ENCODE measurements at regions not wholly inside any gene's neighbourhood (a gene's known extent, or its start where the extent isn't known, plus 50 kb on each side); places are given as distances from the start of the nearest gene placed in this dataset.
"Not testable (repeated sequence)": the region's sequence is repeated elsewhere in the genome, so short reads cannot be mapped to it uniquely, and the experiment has no call there.

GRCh38 chr6:19569563-19569962 lies 267.6 kb upstream of the ID4 start:
- DNase-seq = no peak

GRCh38 chr6:19571176-19571575 lies 266.0 kb upstream of the ID4 start:
- DNase-seq = no peak

- DNase-seq = no peak
Measured at GRCh38 chr6:19578481-19578880, 258.7 kb upstream of the ID4 start.

DNA sequence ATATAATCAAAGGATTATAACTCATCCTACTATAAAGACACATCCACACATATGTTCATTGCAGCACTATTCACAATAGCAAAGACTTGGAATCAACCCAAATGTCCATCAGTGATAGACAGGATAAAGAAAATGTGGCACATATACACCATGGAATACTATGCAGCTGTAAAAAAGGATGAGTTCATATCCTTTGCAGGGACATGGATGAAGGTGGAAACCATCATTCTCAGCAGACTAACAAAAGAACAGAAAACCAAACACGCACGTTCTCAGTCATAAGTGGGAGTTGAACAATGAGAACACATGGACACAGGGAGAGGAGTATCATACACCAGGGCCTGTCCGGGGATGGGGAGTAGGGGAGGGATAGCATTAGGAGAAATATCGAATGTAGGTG lies 253.0 kb upstream of the ID4 start:
- not testable (repeated sequence) for DNase-seq

DNA sequence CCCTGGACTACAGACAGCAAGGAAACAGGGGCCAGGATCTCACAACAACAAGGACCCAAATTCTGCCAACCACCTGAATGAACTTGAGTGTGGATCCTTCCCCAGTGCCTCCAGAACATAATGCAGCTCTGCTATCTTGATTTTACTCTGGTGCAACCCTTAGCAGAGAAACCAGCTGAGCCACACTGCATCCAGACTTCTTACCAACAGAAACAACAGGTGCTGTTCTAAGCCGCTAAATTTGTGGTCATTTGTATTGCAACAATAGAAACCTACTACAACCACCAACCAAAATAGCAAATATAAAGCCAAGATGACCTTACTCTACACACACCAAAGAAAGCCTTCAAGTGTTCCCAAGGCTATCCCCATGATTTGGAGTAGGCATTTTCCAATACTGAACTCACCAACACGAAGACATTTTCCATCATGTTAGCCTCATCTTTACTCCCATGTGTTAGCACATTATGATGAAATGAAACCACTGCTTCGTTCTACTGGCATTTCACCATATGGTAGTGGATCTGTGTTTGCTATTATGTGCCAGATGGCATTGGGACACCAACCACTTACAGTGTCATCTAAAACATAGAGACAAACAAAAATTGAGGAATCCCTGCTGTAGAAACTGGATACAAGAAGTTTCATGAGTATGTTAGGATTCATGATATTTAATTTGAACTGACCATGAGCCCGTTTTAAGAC lies 249.8 kb upstream of the ID4 start:
- no peak for DNase-seq

DNA sequence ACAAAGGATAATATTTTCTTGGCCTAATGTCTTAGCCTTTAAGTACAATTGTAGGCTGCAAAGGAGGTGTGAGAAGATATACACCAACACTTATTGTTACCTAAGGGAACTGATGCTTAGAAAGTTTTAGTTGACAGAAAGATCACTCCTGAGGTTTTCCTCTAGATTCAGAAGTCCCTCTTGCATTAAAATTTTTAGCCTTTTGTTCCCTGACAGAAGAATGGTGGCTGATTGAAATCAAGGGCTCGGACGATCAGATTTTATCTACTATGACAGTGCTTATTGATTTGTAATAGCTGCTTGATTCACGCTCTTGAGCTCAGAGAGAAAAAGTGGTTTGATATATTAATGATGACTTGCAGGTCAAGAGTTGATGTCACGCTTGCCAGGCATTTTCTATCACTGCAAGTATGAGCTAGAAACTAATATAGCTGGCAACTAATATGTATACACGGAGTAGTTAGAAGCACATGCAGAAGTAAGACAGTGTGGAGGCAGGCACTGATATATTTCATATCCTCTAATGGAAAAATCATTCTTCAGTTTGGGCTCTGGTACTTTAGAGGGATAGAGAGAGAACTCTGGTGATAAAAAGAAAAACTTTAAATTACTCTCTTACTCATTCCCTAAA lies 246.6 kb upstream of the ID4 start:
- no peak for DNase-seq

GRCh38 chr6:19597809-19598320 lies 239.3 kb upstream of the ID4 start:
- DNase-seq = no peak

DNA sequence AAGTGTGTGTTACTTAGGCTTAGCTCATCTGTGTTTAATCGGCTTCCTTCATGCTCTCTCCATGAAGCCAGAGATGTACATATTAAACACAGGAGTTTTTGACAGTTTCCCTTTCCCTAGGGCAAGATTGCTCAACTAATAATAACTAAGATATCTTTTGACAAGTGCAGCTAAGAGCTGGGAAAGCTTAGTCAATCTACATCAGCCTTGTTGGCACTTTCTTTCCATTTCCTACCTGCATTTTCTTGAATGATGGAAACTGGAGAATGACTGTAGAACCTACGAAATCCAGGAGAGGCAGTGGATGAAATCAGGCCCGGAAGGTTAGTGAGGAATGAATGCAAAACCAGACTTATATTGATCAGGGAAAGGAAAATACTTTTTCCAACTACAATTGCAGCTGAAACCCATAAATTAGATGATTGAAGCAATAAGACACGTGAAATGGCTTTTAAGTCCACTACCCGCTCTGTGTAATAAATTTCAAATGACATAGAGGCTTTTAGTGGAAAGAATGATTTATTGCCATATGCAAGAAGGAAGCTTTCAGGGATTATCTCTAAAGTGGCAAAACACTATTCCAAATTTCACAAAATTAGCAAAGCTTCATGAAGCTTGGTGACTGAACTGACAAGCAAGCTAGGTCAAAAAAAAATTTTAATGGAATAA lies 237.2 kb upstream of the ID4 start:
- no peak for DNase-seq

DNA sequence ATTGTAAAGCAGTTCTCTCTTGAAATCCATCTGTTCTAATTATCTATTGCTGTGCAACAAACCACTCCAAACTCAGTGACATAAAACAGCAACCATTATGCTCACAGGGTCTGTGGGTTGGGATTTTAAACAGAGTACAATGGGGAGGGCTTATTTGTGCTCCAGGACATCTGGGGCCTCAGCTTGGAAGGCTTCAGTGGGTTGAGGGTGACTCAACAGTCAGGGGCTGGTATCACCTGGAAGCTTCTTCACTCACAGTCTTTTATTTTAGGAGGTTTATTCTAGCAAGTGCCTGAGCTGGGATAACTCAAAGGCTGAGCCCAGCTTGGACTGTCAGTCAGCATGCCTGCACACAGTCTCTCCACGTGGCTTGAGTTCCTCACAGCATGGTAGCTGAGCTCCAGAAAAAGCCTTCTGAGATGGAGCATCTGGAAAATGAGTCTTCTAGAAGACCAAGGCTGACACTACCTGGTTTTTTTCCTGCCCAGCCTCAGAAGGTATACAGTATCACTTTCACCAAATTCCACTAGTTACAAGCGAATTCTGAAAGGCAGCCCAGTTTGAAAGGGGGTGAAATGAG lies 234.6 kb upstream of the ID4 start:
- DNase-seq = no peak

DNA sequence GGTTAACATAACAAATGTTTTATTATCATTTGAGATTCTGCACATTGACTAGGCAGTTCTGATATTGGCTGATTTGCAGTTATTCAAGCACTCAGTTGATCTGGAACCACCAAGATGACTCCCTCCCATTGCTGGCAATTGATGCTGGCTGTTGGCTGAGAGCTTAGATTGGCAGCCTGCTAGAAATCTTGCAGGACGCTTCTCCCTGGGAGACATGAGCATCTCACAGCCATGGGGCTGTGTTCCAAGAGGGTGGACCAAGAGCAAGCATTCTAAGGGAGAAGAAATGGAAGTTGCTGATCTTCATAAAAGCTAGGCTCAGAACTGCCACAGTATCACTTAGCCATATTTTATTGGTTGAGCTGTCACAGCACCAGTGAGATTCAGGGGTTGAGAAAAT lies 233.4 kb upstream of the ID4 start:
- no peak for DNase-seq

- DNase-seq = no peak
Measured at GRCh38 chr6:19605624-19606023, 231.5 kb upstream of the ID4 start.

GRCh38 chr6:19608546-19608945 lies 228.6 kb upstream of the ID4 start:
- DNase-seq = no peak

DNA sequence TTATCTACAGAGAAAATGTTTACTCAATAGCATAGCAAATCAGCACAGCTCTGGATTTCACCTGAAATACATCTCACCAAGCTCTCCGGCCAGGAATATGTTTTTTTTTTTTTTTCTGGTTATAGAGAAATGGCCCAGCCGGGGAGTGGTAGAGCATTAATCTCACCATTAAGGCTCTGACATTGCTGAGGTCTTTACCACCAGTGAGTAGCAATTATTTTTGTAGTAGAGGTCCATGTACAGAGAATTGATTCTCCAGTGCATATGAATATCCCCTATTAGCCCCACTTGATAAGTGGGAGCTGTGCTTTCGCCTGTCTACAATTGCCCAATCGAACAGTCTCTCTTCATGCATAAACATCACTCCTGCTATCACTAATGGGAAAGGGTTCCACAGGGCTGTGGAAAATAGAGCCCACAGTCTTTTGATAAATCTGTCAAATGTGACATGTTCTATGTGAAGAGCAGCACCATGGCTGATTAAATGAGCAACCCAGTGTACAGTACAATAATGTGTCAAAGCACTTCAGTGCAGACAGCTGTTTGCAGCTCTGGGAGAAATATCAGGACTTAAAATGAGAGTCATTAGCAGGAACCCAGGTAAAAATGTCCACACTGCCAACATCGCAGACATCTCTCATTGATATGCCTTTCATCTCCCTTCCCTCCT lies 227.1 kb upstream of the ID4 start:
- no peak for DNase-seq

DNA sequence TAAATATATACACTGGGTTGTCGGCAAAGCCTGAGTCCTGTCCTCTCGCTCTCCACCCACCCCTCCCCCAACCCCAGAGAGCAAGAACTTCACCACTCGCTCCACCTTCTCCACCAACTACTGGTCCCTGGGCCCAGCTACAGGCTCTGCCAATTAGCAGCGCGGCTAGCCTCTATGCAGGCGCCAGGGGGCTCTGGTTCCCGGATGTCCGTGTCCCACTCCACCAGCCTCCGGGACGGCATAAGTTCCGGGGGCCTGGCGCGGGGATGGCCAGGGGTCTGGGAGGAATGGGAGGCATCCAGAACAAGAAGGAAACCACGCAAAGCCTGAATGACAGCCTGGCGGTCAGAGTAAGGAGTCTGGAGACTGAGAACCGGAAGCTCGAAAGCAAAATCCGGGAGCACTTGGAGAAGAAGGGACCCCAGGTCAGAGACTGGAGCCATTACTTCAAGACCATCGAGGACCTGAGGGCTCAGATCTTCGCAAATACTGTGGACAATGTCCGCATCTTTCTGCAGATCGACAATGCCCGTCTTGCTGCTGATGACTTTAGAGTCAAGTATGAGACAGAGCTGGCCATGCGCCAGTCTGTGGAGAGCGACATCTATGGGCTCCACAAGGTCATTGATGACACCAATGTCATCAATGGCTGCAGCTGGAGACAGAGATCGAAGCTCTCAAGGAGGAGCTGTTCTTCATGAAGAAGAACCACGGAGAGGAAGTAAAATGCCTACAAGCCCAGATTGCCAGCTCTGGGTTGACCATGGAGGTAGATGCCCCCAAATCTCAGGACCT lies 224.3 kb upstream of the ID4 start:
- DNase-seq = not testable (repeated sequence)

DNA sequence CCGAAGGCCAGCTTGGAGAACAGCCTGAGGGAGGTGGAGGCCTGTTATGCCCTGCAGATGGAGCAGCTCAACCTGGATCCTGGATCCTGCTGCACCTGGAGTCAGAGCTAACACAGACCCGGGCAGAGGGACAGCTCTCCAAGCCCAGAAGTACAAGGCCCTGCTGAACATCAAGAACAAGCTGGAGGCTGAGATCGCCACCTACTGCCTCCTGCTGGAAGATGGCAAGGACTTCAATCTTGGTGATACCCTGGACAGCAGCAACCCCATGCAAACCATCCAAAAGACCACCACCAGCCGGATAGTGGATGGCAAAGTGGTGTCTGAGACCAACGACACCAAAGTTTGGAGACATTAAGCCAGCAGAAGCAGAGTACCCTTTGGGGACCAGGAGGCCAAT lies 223.5 kb upstream of the ID4 start:
- DNase-seq = no peak

DNA sequence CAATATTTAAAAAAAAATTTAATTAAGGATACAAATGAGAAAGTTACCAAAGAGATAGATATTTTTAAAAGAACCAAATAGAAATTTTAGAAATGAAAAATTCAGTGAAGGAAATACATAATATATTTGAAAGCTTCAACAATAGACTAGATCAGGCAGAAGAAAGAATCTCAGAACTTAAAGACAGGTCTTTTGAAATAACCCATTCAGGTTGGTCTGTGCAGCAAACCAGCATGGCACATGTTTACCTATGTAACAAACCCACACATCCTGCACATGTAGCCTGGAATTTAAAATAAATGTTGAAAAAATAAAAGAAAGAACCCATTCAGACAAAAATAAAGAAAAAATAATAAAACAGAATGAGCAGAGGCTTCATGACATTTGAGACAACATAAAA lies 221.1 kb upstream of the ID4 start:
- no peak for DNase-seq

DNA sequence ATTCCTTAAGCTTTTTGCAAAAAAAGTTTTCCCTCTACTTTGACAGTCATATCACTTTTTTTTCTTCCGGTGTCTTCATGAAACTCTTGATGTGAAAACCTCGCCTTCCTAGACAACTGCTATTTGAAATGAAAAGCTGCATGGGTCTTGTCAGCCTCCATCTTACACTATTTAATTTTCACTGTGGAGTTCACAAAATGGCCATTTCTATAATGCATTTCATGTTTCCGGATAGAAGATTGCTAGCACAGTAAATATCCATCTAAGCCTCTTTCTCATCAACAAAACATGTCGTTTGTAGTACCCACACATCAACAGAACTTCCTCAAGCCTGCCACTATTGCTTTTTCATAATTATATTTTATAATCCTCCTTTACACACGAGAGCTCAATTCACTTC lies 204.9 kb upstream of the ID4 start:
- DNase-seq = no peak

DNA sequence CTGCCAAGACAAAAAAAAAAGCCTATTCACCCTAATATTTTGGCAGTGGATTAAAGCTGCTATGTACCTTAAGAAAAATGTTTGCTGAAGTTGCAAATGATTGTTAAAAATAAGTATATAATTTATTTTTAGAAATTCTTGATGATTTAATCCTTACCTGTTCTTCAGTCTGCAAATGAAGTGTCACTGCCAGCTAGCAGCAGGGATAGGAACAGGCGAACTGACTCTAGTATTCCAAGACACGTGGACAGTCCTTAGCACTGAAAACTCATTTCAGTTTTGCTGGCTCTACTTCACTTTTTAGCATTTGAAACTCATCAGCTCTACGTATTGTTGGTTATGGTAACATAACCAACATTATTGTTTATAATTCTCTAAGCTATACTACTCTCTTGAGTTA lies 204.4 kb upstream of the ID4 start:
- DNase-seq = no peak

DNA sequence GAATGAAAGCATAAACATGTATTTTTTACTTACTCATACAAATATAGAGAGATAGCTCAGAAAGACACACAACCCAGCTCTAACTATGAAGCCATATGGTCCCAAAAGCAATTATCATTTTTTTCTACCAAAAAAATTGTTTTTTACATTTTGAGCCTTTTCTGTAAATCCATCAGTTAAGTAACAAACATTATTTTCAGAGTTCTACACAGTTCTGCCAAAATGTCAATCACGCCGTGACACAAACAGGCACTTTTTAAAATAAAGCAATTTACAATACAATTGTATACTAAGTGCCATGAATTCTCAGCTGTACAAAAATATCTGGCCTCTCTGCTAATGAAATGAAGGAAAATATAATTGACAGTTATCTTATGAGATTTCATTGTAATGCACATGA lies 201.4 kb upstream of the ID4 start:
- DNase-seq = no peak

GRCh38 chr6:19637010-19637409 lies 200.2 kb upstream of the ID4 start:
- DNase-seq = no peak

DNA sequence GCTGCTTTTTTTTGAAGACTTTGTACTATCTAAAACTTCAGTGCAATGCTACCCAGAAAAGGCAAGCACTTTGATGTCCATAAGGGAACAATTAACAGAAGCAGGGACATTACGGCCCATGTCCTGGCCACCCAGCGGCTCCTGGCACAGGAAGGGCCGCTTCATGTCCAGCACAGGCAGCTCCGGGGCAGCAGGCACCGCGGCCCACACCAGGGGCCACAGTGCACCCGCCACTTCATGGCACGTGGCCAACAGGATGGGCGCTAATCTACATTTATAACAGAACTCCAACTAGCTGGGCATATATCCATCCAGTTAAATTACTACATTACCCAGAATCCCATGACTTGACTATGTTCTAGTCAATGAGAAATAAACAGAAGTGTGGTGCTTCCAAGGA lies 198.2 kb upstream of the ID4 start:
- DNase-seq = no peak

- DNase-seq = no peak
Measured at GRCh38 chr6:19643287-19643686, 193.9 kb upstream of the ID4 start.
